GM23248 (cell line): ENCODE measurements at regions not wholly inside any gene's neighbourhood (a gene's known extent, or its start where the extent isn't known, plus 50 kb on each side); places are given as distances from the start of the nearest gene placed in this dataset.

Experiments
- DNase-seq: peaks from one replicate; pipeline ENCODE4 v3.0.0-alpha.2; 2015
- H2AFZ ChIP-seq: fragments of 200-600 bp; sonication (generic); 2 replicates; pipeline ENCODE4 v1.6.1; 2016; ENCODE audit warnings: antibody characterized with exemption
- H3F3A ChIP-seq: fragments of 200-600 bp; sonication (generic); 2 replicates; pipeline ENCODE4 v1.6.1; 2016; ENCODE audit warnings: mild to moderate bottlenecking, antibody characterized with exemption, mixed run types; ENCODE audit not compliant: insufficient read depth
- H3K27ac ChIP-seq: fragments of 200-600 bp; sonication (generic); 2 replicates; pipeline ENCODE4 v1.5.1; 2016; ENCODE audit warnings: mild to moderate bottlenecking
- H3K27me3 ChIP-seq: fragments of 200-600 bp; sonication (generic); replicated peaks from 2 replicates; pipeline ENCODE4 v1.6.1; 2016; ENCODE audit warnings: mild to moderate bottlenecking; ENCODE audit not compliant: insufficient read depth
- H3K36me3 ChIP-seq: fragments of 200-600 bp; sonication (generic); 2 replicates; pipeline ENCODE4 v1.6.1; 2016; ENCODE audit warnings: low read depth, mild to moderate bottlenecking
- H3K4me1 ChIP-seq: fragments of 200-600 bp; sonication (generic); 2 replicates; pipeline ENCODE4 v1.6.1; 2016; ENCODE audit warnings: mild to moderate bottlenecking; ENCODE audit not compliant: insufficient read depth
- H3K4me2 ChIP-seq: fragments of 200-600 bp; sonication (generic); one replicate; pipeline ENCODE4 v1.6.1; 2016; ENCODE audit warnings: mild to moderate bottlenecking; ENCODE audit not compliant: unreplicated experiment
- H3K4me3 ChIP-seq: fragments of 200-600 bp; sonication (generic); 2 replicates; pipeline ENCODE4 v1.5.1; 2016; ENCODE audit warnings: mild to moderate bottlenecking
- H3K79me2 ChIP-seq: fragments of 200-600 bp; sonication (generic); 2 replicates; pipeline ENCODE4 v1.6.1; 2016; ENCODE audit warnings: mild to moderate bottlenecking; ENCODE audit not compliant: insufficient read depth
- H3K9ac ChIP-seq: fragments of 200-600 bp; sonication (generic); 2 replicates; pipeline ENCODE4 v1.6.1; 2016; ENCODE audit warnings: mild to moderate bottlenecking
- H3K9me2 ChIP-seq: fragments of 200-600 bp; sonication (generic); 2 replicates; pipeline ENCODE4 v1.6.1; 2016; ENCODE audit warnings: mixed run types, mild to moderate bottlenecking, moderate library complexity; ENCODE audit not compliant: insufficient read depth
- H3K9me3 ChIP-seq: fragments of 200-600 bp; sonication (generic); one replicate; pipeline ENCODE4 v1.6.1; 2017; ENCODE audit warnings: low read depth
- H4K20me1 ChIP-seq: fragments of 200-600 bp; sonication (generic); 2 replicates; pipeline ENCODE4 v1.6.0; 2016; ENCODE audit not compliant: insufficient read depth
- EZH2 ChIP-seq: fragments of 200-600 bp; sonication (generic); IDR thresholded peaks from 2 replicates; pipeline ENCODE4 v1.6.1; 2018; ENCODE audit warnings: antibody characterized with exemption, mild to moderate bottlenecking; ENCODE audit not compliant: insufficient read depth, poor library complexity, severe bottlenecking
- EZH2phosphoT487 ChIP-seq: fragments of 200-600 bp; sonication (generic); IDR thresholded peaks from 2 replicates; pipeline ENCODE4 v1.6.1; 2018; ENCODE audit warnings: antibody characterized with exemption, moderate library complexity, mild to moderate bottlenecking, low read depth; ENCODE audit not compliant: insufficient read depth
- WGBS, 2 experiments: methylation state at CpG; one replicate each; pipeline ENCODE4 v1.1.6; 2015 to 2017; ENCODE audit warnings: low lambda C conversion rate in 2 of 2, low coverage in 1 of 2; ENCODE audit errors: missing lambda C conversion rate in 2 of 2; 5-methylcytosine and 5-hydroxymethylcytosine counted together
- in situ Hi-C: fragments of 300-500 bp; cut with MboI; formaldehyde crosslinking; loops from 2 replicates; pipeline ENCODE4 v1.15.0; 2020

GRCh38 chr5:1975406-1975715 lies 92.6 kb upstream of the IRX4 start:
- in situ Hi-C loops, result no loop called here
- H3K4me1 ChIP-seq, result no peaks in the 10 kb centered on the region
- no peak overlapping the region for H3K4me2 ChIP-seq
- H3K27me3 ChIP-seq, result no peaks in the 10 kb centered on the region
- no peaks in the 10 kb centered on the region for H4K20me1 ChIP-seq
- WGBS, 2 experiments, result 32 to 35% methylated on average over 7 of the region's 7 CpGs
- H2AFZ ChIP-seq, result no peak overlapping the region
- no peak overlapping the region for H3K27ac ChIP-seq
- no peak overlapping the region for H3K4me3 ChIP-seq
- H3F3A ChIP-seq, result no peaks in the 10 kb centered on the region
- no peaks in the 10 kb centered on the region for H3K36me3 ChIP-seq
- H3K9ac ChIP-seq, result no peak overlapping the region
- H3K79me2 ChIP-seq, result no peaks in the 10 kb centered on the region
- TF ChIP-seq EZH2phosphoT487 (no peak), EZH2 (no peak)
- H3K9me2 ChIP-seq, result no peaks in the 10 kb centered on the region
- H3K9me3 ChIP-seq, result no peaks in the 10 kb centered on the region
- no peak for DNase-seq

- Histone ChIP-seq H2AFZ (no peak overlapping the region), H3K79me2 (no peaks in the 10 kb centered on the region), H3K4me1 (no peaks in the 10 kb centered on the region), H4K20me1 (no peaks in the 10 kb centered on the region), H3K4me3 (no peak overlapping the region), H3K4me2 (no peak overlapping the region), H3K27ac (no peak overlapping the region), H3K9me3 (no peaks in the 10 kb centered on the region), H3K36me3 (no peaks in the 10 kb centered on the region), H3K27me3 (no peaks in the 10 kb centered on the region), H3K9ac (no peak overlapping the region), H3K9me2 (no peaks in the 10 kb centered on the region), H3F3A (no peaks in the 10 kb centered on the region)
- WGBS, 2 experiments, result 46 to 56% methylated on average over 18 of the region's 18 CpGs
- in situ Hi-C loops, result no loop called here
- DNase-seq, result no peak
- no peak for TF ChIP-seq EZH2phosphoT487
- no peak for TF ChIP-seq EZH2
These were observed 92.0 kb upstream of the IRX4 start for GRCh38 chr5:1974501-1975405.

GRCh38 chr5:1974081-1974480 lies 91.4 kb upstream of the IRX4 start:
- H3K9ac ChIP-seq, result no peak overlapping the region
- no peak overlapping the region for H3K4me2 ChIP-seq
- H3K36me3 ChIP-seq, result no peaks in the 10 kb centered on the region
- H3K27ac ChIP-seq, result no peak overlapping the region
- no peak for DNase-seq
- 43 to 45% methylated on average over 6 of the region's 6 CpGs for WGBS, 2 experiments
- H2AFZ ChIP-seq, result no peak overlapping the region
- H3F3A ChIP-seq, result no peaks in the 10 kb centered on the region
- H3K9me3 ChIP-seq, result no peaks in the 10 kb centered on the region
- no peaks in the 10 kb centered on the region for H3K9me2 ChIP-seq
- H3K4me1 ChIP-seq, result no peaks in the 10 kb centered on the region
- H3K27me3 ChIP-seq, result no peaks in the 10 kb centered on the region
- no peaks in the 10 kb centered on the region for H3K79me2 ChIP-seq
- H3K4me3 ChIP-seq, result no peak overlapping the region
- no peak for TF ChIP-seq EZH2phosphoT487
- no peak for TF ChIP-seq EZH2
- H4K20me1 ChIP-seq, result no peaks in the 10 kb centered on the region
- in situ Hi-C loops, result no loop called here

GRCh38 chr5:1973391-1974013 lies 90.8 kb upstream of the IRX4 start:
- in situ Hi-C loops, result no loop called here
- no peaks in the 10 kb centered on the region for H3K4me1 ChIP-seq
- 42 to 45% methylated on average over 20 to 21 of the region's 21 CpGs for WGBS, 2 experiments
- H3K79me2 ChIP-seq, result no peaks in the 10 kb centered on the region
- no peaks in the 10 kb centered on the region for H3K9me2 ChIP-seq
- no peaks in the 10 kb centered on the region for H3F3A ChIP-seq
- H3K27me3 ChIP-seq, result no peaks in the 10 kb centered on the region
- H3K36me3 ChIP-seq, result no peaks in the 10 kb centered on the region
- no peak overlapping the region for H3K4me3 ChIP-seq
- no peak for DNase-seq
- no peak for TF ChIP-seq EZH2
- no peak for TF ChIP-seq EZH2phosphoT487
- H4K20me1 ChIP-seq, result no peaks in the 10 kb centered on the region
- no peaks in the 10 kb centered on the region for H3K9me3 ChIP-seq
- H3K27ac ChIP-seq, result no peak overlapping the region
- no peak overlapping the region for H2AFZ ChIP-seq
- no peak overlapping the region for H3K9ac ChIP-seq
- H3K4me2 ChIP-seq, result no peak overlapping the region
